ENCODE measurements at regions not wholly inside any gene's neighbourhood (a gene's known extent, or its start where the extent isn't known, plus 50 kb on each side); places are given as distances from the start of the nearest gene placed in this dataset.

GRCh38 chr7:17598846-17599245 lies 300.4 kb downstream of the AHR start:
- no peak for TF ChIP-seq CTCF (IDR thresholded peaks at IDR 0.05)
- TF ChIP-seq POLR2AphosphoS5 (IDR thresholded peaks at IDR 0.05): no peak
- TF ChIP-seq POLR2A (IDR thresholded peaks at IDR 0.05): no peak

All from breast epithelium (tissue), 3 donors.